H1 (cell line): ENCODE measurements at regions not wholly inside any gene's neighbourhood (a gene's known extent, or its start where the extent isn't known, plus 50 kb on each side); places are given as distances from the start of the nearest gene placed in this dataset.

ENCODE experiments used
- CTCF ChIA-PET: fragments of 300-600 bp; sonication (Branson Sonifier 250); formaldehyde crosslinking; loops from one replicate; lab custom pipeline; 2021; ENCODE audit not compliant: partially characterized antibody; lab: Charles Lee
- POLR2A ChIA-PET: fragments of 300-600 bp; sonication (Branson Sonifier 250); formaldehyde crosslinking; loops from one replicate; lab custom pipeline; 2021; ENCODE audit warnings: inconsistent platforms; ENCODE audit not compliant: partially characterized antibody; lab: Charles Lee
- DNase-seq, 2 experiments: peaks; one replicate each; pipeline versions ENCODE4 v3.0.0 to v3.0.0-alpha.2; 2010 to 2022; ENCODE audit warnings: low spot score in 2 of 2, low read depth in 1 of 2, mixed read lengths in 1 of 2
- FAIRE-seq: peaks from 2 replicates; lab custom pipeline; 2011; peaks lifted over from hg19 to GRCh38; lab: Jason Lieb, UNC
- H2AFZ ChIP-seq: 2 replicates; pipeline ENCODE4 v1.8.1; 2012; ENCODE audit warnings: low read length, inconsistent platforms
- H2AK5ac ChIP-seq: 2 replicates; pipeline ENCODE4 v1.6.1; 2013; ENCODE audit warnings: low read depth, low read length
- H2BK120ac ChIP-seq: replicated peaks from 2 replicates; pipeline ENCODE3; 2013; ENCODE audit warnings: low read depth, low read length, inconsistent platforms
- H2BK12ac ChIP-seq: 2 replicates; pipeline ENCODE4 v1.6.1; 2013; ENCODE audit warnings: low read depth, low read length
- H2BK15ac ChIP-seq: 2 replicates; pipeline ENCODE4 v1.6.1; 2013; ENCODE audit warnings: low read length
- H2BK20ac ChIP-seq: 2 replicates; pipeline ENCODE4 v1.6.1; 2013; ENCODE audit warnings: low read length
- H2BK5ac ChIP-seq: 2 replicates; pipeline ENCODE4 v1.6.1; 2013; ENCODE audit warnings: low read depth, low read length
- H3K14ac ChIP-seq: 2 replicates; pipeline ENCODE4 v1.6.1; 2013; ENCODE audit warnings: inconsistent platforms; ENCODE audit not compliant: insufficient read length
- H3K18ac ChIP-seq: 2 replicates; pipeline ENCODE4 v1.6.1; 2013; ENCODE audit warnings: low read length; ENCODE audit errors: extremely low read depth
- H3K23ac ChIP-seq: 2 replicates; pipeline ENCODE4 v1.6.1; 2013; ENCODE audit warnings: inconsistent platforms; ENCODE audit not compliant: insufficient read length
- H3K23me2 ChIP-seq: 2 replicates; pipeline ENCODE4 v1.6.1; 2013; ENCODE audit warnings: low read depth, low read length
- H3K27ac ChIP-seq: 2 replicates; pipeline ENCODE4 v1.6.1; 2011; ENCODE audit warnings: low read depth, low read length, inconsistent platforms
- H3K27me3 ChIP-seq, 4 experiments: replicated peaks in 1 of 4; 1 replicate in 1 of 4; 2 replicates in 3 of 4; pipeline versions ENCODE4 v1.6.1 to v1.8.1; 2011 to 2013; ENCODE audit warnings: low read length in 3 of 4, mild to moderate bottlenecking in 3 of 4, inconsistent platforms in 2 of 4, mixed read lengths in 2 of 4, moderate library complexity in 1 of 4; ENCODE audit not compliant: control insufficient read depth in 3 of 4, insufficient read depth in 3 of 4; ENCODE audit errors: extremely low read depth in 1 of 4
- H3K36me3 ChIP-seq, 4 experiments: 2 replicates each; pipeline versions ENCODE4 v1.6.1 to v1.8.1; 2011 to 2013; ENCODE audit warnings: mild to moderate bottlenecking in 4 of 4, low read length in 3 of 4, moderate library complexity in 2 of 4, control low read depth in 1 of 4, inconsistent platforms in 1 of 4; ENCODE audit not compliant: insufficient read depth in 4 of 4, control insufficient read depth in 2 of 4
- H3K4ac ChIP-seq: replicated peaks from 2 replicates; pipeline ENCODE3; 2013; ENCODE audit warnings: low read length, low read depth, mixed read lengths, inconsistent platforms; ENCODE audit not compliant: insufficient read length
- H3K4me1 ChIP-seq, 4 experiments: replicated peaks in 1 of 4; 1 replicate in 1 of 4; 2 replicates in 3 of 4; pipeline versions ENCODE4 v1.6.1 to v1.8.1; 2011 to 2013; ENCODE audit warnings: low read length in 3 of 4, inconsistent platforms in 2 of 4, mixed read lengths in 1 of 4; ENCODE audit not compliant: insufficient read depth in 4 of 4, control insufficient read depth in 3 of 4
- H3K4me2 ChIP-seq, 2 experiments: 2 replicates each; pipeline versions ENCODE4 v1.6.1 to v1.8.1; 2011 to 2013; ENCODE audit warnings: low read depth in 2 of 2, low read length in 2 of 2, control low read depth in 1 of 2, inconsistent platforms in 1 of 2, mild to moderate bottlenecking in 1 of 2; ENCODE audit not compliant: insufficient read depth in 1 of 2
- H3K4me3 ChIP-seq, 4 experiments: fragments of 200-600, 300-600 bp in 1 of 4; sonication (generic), shearing (Covaris generic), sonication (Bioruptor Twin) in 1 of 4; 2 replicates each; pipeline versions ENCODE4 v1.5.1 to v1.8.1; 2011 to 2016; ENCODE audit warnings: low read length in 4 of 4, low read depth in 3 of 4, control low read depth in 2 of 4, inconsistent platforms in 2 of 4, mild to moderate bottlenecking in 2 of 4, mixed read lengths in 1 of 4, moderate library complexity in 1 of 4; ENCODE audit not compliant: insufficient read depth in 2 of 4; ENCODE audit errors: extremely low read depth in 1 of 4
- H3K56ac ChIP-seq: replicated peaks from 2 replicates; pipeline ENCODE3; 2013; ENCODE audit warnings: low read depth, mild to moderate bottlenecking, mixed read lengths, low read length, inconsistent platforms; ENCODE audit not compliant: insufficient read length
- H3K79me1 ChIP-seq: 2 replicates; pipeline ENCODE4 v1.6.1; 2013; ENCODE audit warnings: low read depth, low read length, control low read depth
- H3K79me2 ChIP-seq, 2 experiments: 2 replicates each; pipeline versions ENCODE4 v1.6.1 to v1.8.1; 2012 to 2013; ENCODE audit warnings: low read length in 2 of 2, mild to moderate bottlenecking in 2 of 2, inconsistent platforms in 1 of 2; ENCODE audit not compliant: insufficient read depth in 2 of 2, control insufficient read depth in 1 of 2
- H3K9ac ChIP-seq, 4 experiments: replicated peaks in 1 of 4; 1 replicate in 1 of 4; 2 replicates in 3 of 4; pipeline versions ENCODE4 v1.6.1 to v1.8.1; 2011 to 2013; ENCODE audit warnings: low read depth in 3 of 4, low read length in 3 of 4, control low read depth in 2 of 4, mild to moderate bottlenecking in 2 of 4, moderate library complexity in 2 of 4, inconsistent platforms in 1 of 4; ENCODE audit errors: extremely low read depth in 1 of 4
- H3K9me3 ChIP-seq, 2 experiments: 2 replicates each; pipeline versions ENCODE4 v1.6.1 to v1.8.1; 2012 to 2013; ENCODE audit warnings: mild to moderate bottlenecking in 2 of 2, moderate library complexity in 2 of 2, control low read depth in 1 of 2, inconsistent platforms in 1 of 2, low read depth in 1 of 2, low read length in 1 of 2, mixed read lengths in 1 of 2; ENCODE audit not compliant: insufficient read depth in 2 of 2
- H4K20me1 ChIP-seq, 2 experiments: replicated peaks in 1 of 2; 2 replicates each; pipeline versions ENCODE3 to v1.8.1; 2011 to 2013; ENCODE audit warnings: inconsistent platforms in 2 of 2, low read length in 2 of 2, mild to moderate bottlenecking in 1 of 2; ENCODE audit not compliant: insufficient read depth in 2 of 2, control insufficient read depth in 1 of 2
- H4K5ac ChIP-seq: 2 replicates; pipeline ENCODE4 v1.6.1; 2013; ENCODE audit warnings: low read length, low read depth, mixed read lengths, inconsistent platforms; ENCODE audit not compliant: insufficient read length
- H4K8ac ChIP-seq: 2 replicates; pipeline ENCODE4 v1.8.0; 2013; ENCODE audit warnings: mild to moderate bottlenecking, moderate library complexity, low read length, inconsistent platforms; ENCODE audit not compliant: insufficient read depth; ENCODE audit errors: extremely low read depth
- H4K91ac ChIP-seq: replicated peaks from 2 replicates; pipeline ENCODE3; 2013; ENCODE audit warnings: low read length, mixed read lengths, inconsistent platforms; ENCODE audit not compliant: insufficient read length
- CTCF ChIP-seq, 3 experiments: IDR thresholded peaks; 1 replicate in 2 of 3; 2 replicates in 1 of 3; pipeline versions ENCODE4 v1.5.1 to v1.6.1; 2011; ENCODE audit warnings: low read length in 3 of 3, mild to moderate bottlenecking in 3 of 3, inconsistent platforms in 2 of 3, low read depth in 1 of 3, moderate library complexity in 1 of 3; ENCODE audit not compliant: insufficient read depth in 1 of 3; ENCODE audit errors: control extremely low read depth in 1 of 3
- WGBS, 2 experiments: shearing (Covaris generic) in 1 of 2; methylation state at CpG; one replicate each; pipeline versions ENCODE4 v1.1.6 to v1.1.7; 2013 to 2015; ENCODE audit warnings: low lambda C conversion rate in 2 of 2, mixed read lengths in 2 of 2, inconsistent platforms in 1 of 2, low coverage in 1 of 2, missing lambda C conversion rate in 1 of 2; ENCODE audit not compliant: insufficient replicate concordance in 2 of 2, insufficient coverage in 1 of 2, insufficient read length in 1 of 2; ENCODE audit errors: extremely low coverage in 1 of 2, missing lambda C conversion rate in 1 of 2; 5-methylcytosine and 5-hydroxymethylcytosine counted together

GRCh38 chr19:28554321-28555091, 658.4 kb downstream of the UQCRFS1 start:
- no peak overlapping the region for H3K27ac ChIP-seq
- no peak for TF ChIP-seq CTCF (IDR thresholded peaks at IDR 0.05; ENCODE audit: control extremely low read depth in 1 of 3, insufficient read depth in 1 of 3, low read depth in 1 of 3, low read length in 3 of 3)

More at GRCh38 chr19:28554321-28555091, 658.4 kb downstream of the UQCRFS1 start:
- POLR2A ChIA-PET: no interaction called here
- CTCF ChIA-PET: interaction anchor here (1.0 to 1.7 kb wide), 2 partner anchors 10 to 79 kb away, joined by 4 to 5 read pairs; no protein-coding TSS in a partner anchor
- Histone ChIP-seq H3K4me3 (no peak overlapping the region), H2AK5ac (no peak overlapping the region), H3K4ac (no peak overlapping the region), H4K5ac (no peak overlapping the region), H4K20me1 (no peaks in the 10 kb centered on the region), H3K4me1 (no peaks in the 10 kb centered on the region), H2BK120ac (no peak overlapping the region), H3K9ac (no peak overlapping the region), H2AFZ (no peak overlapping the region), H4K91ac (no peak overlapping the region), H2BK12ac (no peak overlapping the region), H3K9me3 (no peaks in the 10 kb centered on the region), H3K23ac (no peak overlapping the region), H2BK15ac (no peak overlapping the region), H3K36me3 (no peaks in the 10 kb centered on the region; a peak in 1 of 8 replicates), H3K27me3 (no peaks in the 10 kb centered on the region), H3K23me2 (no peaks in the 10 kb centered on the region), H3K4me2 (no peak overlapping the region), H4K8ac (no peak overlapping the region), H3K14ac (no peak overlapping the region), H3K56ac (no peak overlapping the region), H3K79me2 (no peaks in the 10 kb centered on the region), H2BK20ac (no peak overlapping the region), H3K79me1 (no peaks in the 10 kb centered on the region), H3K18ac (no peak overlapping the region), H2BK5ac (no peak overlapping the region)
- FAIRE-seq (no peak), DNase-seq (no peak)
- 88% methylated on average over 4 of the region's 4 CpGs; no CpG with 5 or more reads in 1 of the 2 experiments for WGBS, 2 experiments
